Lung (tissue), 11 donors: ENCODE measurements at regions not wholly inside any gene's neighbourhood (a gene's known extent, or its start where the extent isn't known, plus 50 kb on each side); places are given as distances from the start of the nearest gene placed in this dataset.

ENCODE experiments used
- ATAC-seq: fragments of 200-7000 bp; cut with Tn5 transposase; one replicate; pipeline ENCODE4 v1.9.1; 2020; ENCODE audit warnings: moderate number of reproducible peaks; ENCODE audit not compliant: insufficient read depth, low FRiP score
- DNase-seq, 3 donors: peaks; one replicate each; pipeline ENCODE4 v3.0.0-alpha.2; 2013 to 2017
- H3K27ac ChIP-seq, 2 donors: one replicate each; pipeline ENCODE4 v1.5.1; 2013; ENCODE audit warnings: mild to moderate bottlenecking in 2 of 2, moderate library complexity in 2 of 2, control low read depth in 1 of 2, inconsistent platforms in 1 of 2, low read depth in 1 of 2, low read length in 1 of 2
- H3K27me3 ChIP-seq, 3 donors: one replicate each; pipeline ENCODE4 v1.5.1; 2013; ENCODE audit warnings: low read length in 2 of 3; ENCODE audit not compliant: control insufficient read depth in 3 of 3, insufficient read depth in 3 of 3
- H3K36me3 ChIP-seq, 4 donors: one replicate each; pipeline ENCODE4 v1.5.1; 2013; ENCODE audit warnings: low read length in 4 of 4, mild to moderate bottlenecking in 1 of 4, moderate library complexity in 1 of 4; ENCODE audit not compliant: control insufficient read depth in 4 of 4, insufficient read depth in 4 of 4
- H3K4me1 ChIP-seq, 5 donors: one replicate each; pipeline ENCODE4 v1.5.1; 2013; ENCODE audit warnings: low read length in 5 of 5, mild to moderate bottlenecking in 2 of 5, moderate library complexity in 1 of 5; ENCODE audit not compliant: control insufficient read depth in 5 of 5, insufficient read depth in 5 of 5
- H3K4me3 ChIP-seq: one replicate; pipeline ENCODE4 v1.5.1; 2013; ENCODE audit warnings: mild to moderate bottlenecking, control low read depth, moderate library complexity
- H3K9ac ChIP-seq, 2 donors: one replicate each; pipeline ENCODE4 v1.5.1; 2013; ENCODE audit warnings: low read length in 2 of 2, control low read depth in 1 of 2; ENCODE audit not compliant: insufficient read depth in 1 of 2
- H3K9me3 ChIP-seq, 4 donors: one replicate each; pipeline ENCODE4 v1.5.1; 2013; ENCODE audit warnings: low read length in 3 of 4, mild to moderate bottlenecking in 1 of 4, moderate library complexity in 1 of 4; ENCODE audit not compliant: control insufficient read depth in 4 of 4, insufficient read depth in 3 of 4
- CTCF ChIP-seq: IDR thresholded peaks from 2 replicates; pipeline ENCODE4 v1.5.1; 2012; ENCODE audit warnings: mild to moderate bottlenecking; ENCODE audit errors: control extremely low read depth, extremely low read depth
- WGBS, 2 donors: extraction: QIAGEN DNeasy Blood & Tissue Kit; methylation state at CpG; one replicate each; pipeline ENCODE4 v1.1.7; 2013; 5-methylcytosine and 5-hydroxymethylcytosine counted together
- donor health status: control.
- donor health status: control.
- donor health status: Bipolar disorder and iron deficiency.
- donor health status: healthy.
- donor health status: DM: yes; HTN: yes; CAD: no.

- no peak overlapping the region for H3K9ac ChIP-seq
- no peaks in the 10 kb centered on the region for H3K27me3 ChIP-seq
- no peak for DNase-seq
- peaks cover 0 to 3% (median 0%) of the 10 kb centered on the region in 5 donors for H3K4me1 ChIP-seq
- no peaks in the 10 kb centered on the region for H3K9me3 ChIP-seq
- 66 to 69% methylated on average over 13 of the region's 13 CpGs for WGBS, 2 donors
- peak overlapping the region in 1 of 2 donors; percentile 15 for H3K27ac ChIP-seq
- H3K36me3 ChIP-seq = no peaks in the 10 kb centered on the region
- H3K4me3 ChIP-seq = no peak overlapping the region
- no peak for TF ChIP-seq CTCF
- peak; percentile 54 for ATAC-seq
These were observed 150.1 kb upstream of the SHH start for GRCh38 chr7:155962191-155962967.

DNA sequence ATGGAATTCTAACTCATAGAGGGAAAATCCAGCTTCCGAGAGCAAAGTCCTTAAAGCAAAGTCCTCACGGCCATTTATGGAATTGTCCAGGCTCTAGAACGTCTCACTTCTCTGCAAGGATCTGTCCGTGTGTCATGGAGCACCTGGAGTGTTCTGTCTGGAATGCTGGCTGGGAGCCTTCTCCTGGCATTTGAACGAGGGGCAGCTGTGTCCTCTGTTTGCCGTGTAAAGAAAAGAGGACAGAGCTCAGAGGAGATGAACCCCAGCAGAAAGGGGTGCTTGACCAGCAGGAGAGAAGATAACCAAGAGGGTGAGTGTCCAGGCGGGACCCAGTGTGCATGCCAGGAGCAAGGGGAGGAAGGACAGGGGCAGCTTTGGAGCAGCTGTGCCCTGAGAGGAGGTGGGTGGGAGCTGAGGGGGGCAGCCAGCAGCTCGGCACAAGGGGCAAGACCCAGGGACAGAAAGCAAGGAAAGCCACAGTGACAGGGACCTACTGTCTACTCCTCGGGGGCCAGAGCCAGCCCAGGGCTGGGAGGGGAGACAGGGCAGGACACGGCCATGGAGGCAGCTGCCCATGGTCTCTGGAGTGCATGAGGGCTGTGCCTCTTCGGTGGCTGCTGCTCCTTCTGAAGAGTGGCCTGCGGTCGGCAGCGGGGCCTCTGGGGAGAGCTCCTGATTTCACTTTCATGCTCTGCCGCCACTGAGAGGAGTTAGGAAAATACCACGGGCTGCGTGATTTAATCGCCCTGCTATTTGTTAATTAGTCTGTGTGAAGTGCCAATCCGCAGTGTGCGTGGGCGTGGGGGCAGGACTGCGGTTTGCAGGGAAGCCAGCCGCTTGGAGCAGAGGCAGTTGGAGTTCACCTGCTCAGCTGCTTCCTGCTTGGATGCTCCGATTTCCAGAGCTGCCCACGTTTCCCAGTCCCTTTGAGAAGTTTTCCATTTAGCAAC lies 149.3 kb upstream of the SHH start:
- 53 to 71% methylated on average over 25 of the region's 25 CpGs for WGBS, 2 donors
- Histone ChIP-seq H3K36me3 (no peaks in the 10 kb centered on the region), H3K9ac (no peak overlapping the region), H3K9me3 (no peaks in the 10 kb centered on the region), H3K4me1 (peaks cover 0 to 3% (median 0%) of the 10 kb centered on the region in 5 donors), H3K27ac (peak overlapping the region in 1 of 2 donors; percentile 15), H3K4me3 (no peak overlapping the region), H3K27me3 (no peaks in the 10 kb centered on the region)
- TF ChIP-seq CTCF = no peak
- ATAC-seq (peak; percentile 50), DNase-seq (peak in 2 of 3 donors; percentile 1 to 13)

- H3K27ac ChIP-seq = no peak overlapping the region
- peaks cover 0 to 3% (median 0%) of the 10 kb centered on the region in 5 donors for H3K4me1 ChIP-seq
- H3K27me3 ChIP-seq = no peaks in the 10 kb centered on the region
- H3K9ac ChIP-seq = no peak overlapping the region
- H3K4me3 ChIP-seq = no peak overlapping the region
- ATAC-seq (no peak), DNase-seq (no peak)
- 84 to 86% methylated on average over 13 of the region's 13 CpGs for WGBS, 2 donors
- H3K9me3 ChIP-seq = no peaks in the 10 kb centered on the region
- TF ChIP-seq CTCF = no peak
- H3K36me3 ChIP-seq = no peaks in the 10 kb centered on the region
These were observed 147.6 kb upstream of the SHH start for GRCh38 chr7:155959894-155960293.
